NCI-H1436 (cell line): ENCODE measurements at regions not wholly inside any gene's neighbourhood (a gene's known extent, or its start where the extent isn't known, plus 50 kb on each side); places are given as distances from the start of the nearest gene placed in this dataset.
A peak's percentile ranks its signal among the peaks of the same experiment; 100 is the strongest.
"Not testable (repeated sequence)": the region's sequence is repeated elsewhere in the genome, so short reads cannot be mapped to it uniquely, and the experiment has no call there.

Source experiments
- DNase-seq: peaks from one replicate; lab custom pipeline; 2025; lab: John Stamatoyannopoulos, UW

DNA sequence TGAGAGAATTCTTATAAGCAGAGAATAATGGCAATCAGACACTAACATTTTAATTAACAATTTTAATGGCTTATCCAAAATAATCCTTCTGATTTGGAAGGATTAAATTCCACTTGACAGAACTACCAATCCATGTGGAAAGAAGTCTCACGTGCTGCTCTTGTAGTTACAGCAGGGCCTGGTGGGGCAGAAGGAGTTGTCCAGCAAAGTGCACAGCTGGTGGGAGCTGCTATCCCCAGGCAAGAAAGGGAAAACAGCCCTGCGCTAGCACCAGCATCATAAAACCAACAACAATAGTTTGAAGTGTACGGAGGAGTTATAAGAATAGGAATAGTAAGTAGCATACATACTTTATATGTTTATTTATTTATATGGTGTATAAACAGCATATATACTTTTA lies 127.4 kb upstream of the TRIM2 start:
- DNase-seq, result no peak

DNA sequence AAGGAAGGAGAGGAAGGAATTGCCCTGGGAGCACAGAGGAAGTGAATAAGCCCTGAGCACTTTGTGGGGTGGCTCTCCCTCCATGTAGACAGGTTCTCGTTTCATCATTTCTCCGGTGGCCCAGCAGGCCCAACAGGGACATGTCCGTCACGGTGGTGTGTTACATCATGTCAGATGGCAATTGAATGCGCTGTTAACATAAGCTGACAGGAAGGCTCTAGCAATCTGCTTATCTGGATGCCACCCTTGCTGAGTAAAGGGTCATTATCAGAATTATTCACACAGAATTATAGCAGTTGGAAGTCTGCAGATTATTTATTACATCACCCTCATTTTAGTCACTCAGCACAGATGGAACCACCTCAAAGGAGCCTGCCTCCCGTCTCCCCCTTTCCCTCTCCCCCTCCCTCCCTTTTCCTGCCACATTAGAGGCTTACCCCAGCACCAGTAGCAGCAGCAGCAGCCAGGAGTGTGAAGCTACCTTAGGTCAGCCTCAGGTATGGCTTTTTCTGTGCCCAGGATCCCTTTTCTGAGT lies 124.3 kb upstream of the TRIM2 start:
- DNase-seq, result no peak

DNA sequence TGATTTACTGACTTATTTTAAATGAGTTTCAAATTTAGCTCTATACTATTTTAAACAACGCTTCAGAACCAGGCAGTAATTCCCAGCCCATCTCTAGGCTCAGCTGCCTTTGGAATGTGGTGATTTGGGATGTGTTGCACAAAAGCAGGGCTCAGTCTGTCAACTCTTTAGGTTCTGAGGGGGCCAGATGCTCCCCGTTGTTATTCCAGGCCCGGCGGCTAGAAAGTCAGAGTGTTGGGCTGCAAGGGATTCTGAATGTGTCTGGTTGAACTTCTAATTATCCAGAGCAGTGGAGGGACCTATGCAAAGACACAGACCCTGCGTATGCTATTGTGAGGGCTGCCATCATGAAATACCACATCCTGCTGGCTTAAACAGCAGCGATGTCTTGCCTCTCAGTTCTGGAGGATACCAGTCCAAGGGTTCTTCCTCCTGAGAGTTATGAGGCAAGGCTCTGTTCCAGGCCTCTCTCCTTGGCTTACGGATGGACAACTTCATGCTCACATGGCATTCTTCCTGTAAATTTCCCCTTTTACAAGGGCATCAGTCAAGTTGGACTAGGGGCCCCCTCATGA lies 123.2 kb upstream of the TRIM2 start:
- DNase-seq, result no peak

DNA sequence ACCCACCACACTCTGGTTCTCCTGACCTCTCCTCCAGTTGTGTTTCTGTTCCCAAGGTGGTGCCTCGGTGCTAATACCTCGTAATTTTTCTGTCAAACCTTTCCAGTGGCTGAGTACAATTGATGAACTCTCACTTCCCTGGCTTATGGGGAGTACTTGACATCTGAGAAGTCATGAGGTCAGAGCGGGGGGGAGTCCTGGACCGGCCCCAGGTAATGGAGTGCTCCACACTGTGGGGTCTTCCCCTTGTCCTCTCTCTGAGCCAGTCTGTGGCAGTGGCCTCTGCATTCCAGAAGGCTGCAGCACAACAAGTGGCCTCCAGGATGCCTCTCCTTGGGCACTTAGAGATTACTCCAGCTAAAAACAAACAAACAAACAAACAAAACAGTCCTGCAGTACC lies 122.5 kb upstream of the TRIM2 start:
- no peak for DNase-seq

DNA sequence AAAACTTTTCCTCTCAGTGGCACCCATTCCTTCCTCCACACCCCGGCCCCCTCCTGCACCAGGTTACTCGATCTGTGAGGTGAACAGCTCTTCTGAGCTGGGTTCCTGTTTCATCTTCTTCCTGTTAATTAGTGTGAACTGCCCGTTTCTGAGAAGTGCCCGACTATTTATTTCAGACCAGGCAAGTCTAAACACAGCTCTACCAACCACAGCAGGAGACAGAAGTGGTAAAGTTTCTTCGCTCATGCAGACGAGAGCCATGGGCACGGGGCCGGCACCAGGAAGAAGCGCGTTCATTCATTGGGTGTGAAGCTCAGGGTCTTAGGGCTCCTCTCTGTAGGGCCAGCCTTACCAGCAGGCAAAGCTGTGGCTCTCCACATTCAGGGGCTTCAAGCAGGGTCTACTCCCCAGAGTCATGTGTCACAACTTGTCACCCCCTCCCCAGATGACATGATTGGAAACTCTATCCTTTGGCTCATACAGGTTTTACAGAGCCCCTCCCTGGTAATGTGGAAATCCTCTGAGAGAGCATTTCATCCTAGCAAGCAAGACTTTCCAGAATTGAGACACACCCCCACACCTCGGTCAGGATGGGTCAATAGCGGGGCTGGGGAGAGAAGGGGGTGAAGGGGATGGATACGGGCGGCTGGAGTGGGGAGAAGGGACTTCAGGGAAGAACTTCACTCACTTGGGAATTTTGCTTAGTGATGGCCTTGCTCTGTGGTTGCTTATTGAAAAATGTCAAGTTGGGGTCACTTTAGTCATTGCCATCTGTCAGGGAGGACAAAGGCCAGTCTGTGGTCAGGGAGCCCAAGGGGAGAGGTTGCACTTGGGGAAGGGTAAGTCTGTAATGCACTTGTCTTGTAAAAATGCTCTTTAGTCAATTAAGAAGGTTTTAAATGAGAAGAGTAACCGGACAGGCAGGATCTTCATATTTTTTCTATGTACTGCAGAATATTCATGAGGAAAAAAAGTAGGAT lies 121.6 kb upstream of the TRIM2 start:
- no peak for DNase-seq

DNA sequence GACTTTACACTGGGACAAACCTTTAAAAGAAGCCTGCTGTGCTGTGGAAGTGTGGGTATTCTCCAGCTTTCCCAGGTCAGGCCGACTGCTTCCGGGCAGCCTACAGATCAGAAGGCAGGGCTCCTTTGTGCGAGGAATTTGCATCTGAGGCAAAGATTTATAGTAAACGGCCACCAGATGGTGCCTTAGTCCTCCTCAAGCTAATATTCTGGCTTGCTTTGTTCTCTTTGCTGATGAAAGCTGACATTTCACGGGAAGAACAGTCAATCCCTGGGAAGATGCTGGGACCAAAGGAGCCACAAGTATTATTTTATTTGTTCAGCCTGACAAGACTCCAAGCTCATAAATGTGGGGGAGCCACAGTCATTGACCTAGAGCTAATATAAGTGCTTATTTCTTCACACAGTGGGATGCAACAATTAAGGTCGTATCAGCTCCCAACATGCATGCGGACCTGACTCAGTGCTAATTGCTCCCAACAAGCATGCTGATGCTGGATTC lies 120.7 kb upstream of the TRIM2 start:
- DNase-seq, result peak; percentile 75

DNA sequence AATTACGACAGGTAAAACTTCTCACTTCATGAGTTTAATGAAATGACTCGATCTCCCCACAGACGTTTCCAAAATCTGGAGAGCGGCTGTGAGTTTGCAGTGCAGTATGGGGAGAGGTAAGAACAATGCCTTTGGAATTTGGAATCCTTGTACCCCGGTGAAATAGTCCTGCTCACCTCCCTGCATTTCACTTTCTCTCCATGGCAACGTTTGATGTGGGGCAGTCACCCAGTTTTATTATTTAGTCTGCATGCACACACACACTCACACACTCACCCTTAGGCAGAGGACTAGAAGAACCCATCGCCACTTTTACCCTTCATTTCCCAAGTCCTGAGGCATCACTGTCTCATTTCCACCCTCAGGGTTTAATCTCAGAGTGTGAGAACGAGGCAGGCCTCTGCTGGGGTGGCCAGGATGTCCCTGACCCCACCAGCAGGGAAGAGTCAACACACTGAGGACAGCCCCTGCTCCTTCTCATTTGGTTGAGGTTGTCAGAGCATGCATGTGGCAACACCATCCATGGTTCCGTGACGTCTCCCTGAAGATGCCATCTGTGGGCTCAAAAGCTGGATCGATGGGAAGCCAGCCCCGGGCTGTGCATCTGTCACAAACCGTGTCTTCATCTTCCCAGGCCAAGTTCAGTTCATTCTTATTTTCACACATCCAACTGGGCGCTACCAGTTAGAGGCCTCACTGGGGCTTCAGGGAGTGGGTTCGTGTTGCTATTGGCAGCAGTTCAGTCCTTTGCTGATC lies 119.8 kb upstream of the TRIM2 start:
- DNase-seq, result no peak

DNA sequence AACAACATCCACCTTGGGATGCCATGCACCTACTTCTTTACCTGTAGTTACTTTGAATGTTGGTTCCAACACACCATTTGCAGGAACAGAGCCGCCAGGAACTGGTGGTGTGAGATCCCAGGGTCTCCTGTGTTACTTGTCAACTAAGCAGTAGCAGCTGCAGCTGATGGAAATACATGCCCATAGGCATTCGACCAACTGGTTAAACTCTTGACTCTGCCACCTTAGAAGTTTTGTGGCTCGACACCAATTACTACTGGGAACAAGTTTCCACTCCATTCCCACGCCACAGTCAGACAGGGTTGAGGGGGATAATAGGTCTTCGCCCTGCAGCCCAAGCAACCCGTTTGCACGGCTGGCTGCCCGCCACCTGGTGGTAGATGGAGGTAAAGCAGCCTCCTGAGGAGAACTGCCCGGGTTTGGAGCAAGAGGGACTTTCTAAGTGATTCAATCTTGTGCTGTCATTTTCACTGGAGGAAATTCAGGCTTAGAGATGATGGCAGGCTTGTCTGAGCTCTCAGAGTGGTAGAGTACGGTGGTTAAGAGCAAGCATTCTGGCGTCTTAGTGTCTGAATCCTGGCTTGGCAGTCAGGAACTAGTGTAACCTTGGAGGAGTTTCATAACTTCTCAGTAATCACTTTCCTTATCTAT lies 119.1 kb upstream of the TRIM2 start:
- peak; percentile 41 for DNase-seq

DNA sequence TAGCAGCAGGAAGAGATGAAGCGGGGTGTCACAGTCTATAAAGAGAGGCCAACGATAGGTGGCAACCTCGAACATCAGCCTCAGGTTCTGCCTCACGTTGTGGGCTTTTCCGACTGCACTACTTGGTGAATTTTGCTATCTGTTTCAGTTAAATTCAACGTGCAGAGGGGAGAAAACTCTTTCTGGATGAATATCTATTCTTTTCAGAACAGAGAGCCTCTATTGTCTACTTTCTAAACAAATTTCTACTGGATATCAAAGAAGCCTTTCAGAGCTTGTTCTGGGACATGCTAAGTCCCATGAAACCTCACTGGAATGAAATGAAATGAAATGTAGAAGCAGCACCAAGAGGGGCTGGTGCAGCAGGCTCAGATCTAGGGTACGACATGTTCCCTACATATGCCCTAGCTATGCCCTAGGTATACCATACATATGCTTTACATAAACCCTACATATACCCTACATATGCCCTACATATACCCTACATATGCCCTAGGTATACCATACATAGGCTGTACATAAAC lies 116.5 kb upstream of the TRIM2 start:
- no peak for DNase-seq

DNA sequence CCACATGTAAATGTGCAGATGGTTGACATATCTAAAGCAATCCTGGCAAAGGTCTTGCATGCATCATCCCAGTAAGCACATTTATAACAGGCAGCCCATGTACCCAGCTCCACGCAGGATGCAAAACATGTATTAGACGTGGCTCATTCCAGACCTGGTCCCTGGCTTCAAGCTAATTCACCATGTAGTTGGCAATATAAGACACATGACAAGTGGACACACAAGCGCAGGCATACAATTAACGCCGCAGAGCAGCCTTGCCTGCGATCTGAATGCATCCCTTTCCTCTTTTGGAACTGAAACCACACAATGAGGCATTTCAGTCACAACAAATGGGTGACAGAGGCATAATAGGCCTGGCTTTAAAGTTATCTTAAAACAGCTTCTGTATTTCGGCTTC lies 114.5 kb upstream of the TRIM2 start:
- DNase-seq, result no peak

DNA sequence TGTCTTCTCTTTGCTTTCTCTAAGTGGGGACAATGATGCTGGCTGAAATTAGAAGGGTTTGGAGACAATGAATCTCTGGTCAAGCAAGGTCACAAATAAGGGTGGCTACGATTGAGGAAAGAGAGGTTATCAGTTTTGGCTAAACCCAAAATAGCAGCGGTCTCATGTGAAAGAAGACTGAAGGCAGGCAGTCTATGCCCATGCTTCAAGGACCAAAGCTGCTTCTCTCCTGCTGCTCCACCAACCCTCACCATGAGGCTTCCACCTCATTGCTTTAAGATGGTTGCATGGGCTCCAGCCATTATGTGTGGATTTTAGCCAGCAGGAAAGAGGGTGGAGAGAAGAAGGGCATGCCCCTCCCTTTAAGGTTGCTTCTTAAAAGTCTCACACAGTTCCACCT lies 114.1 kb upstream of the TRIM2 start:
- DNase-seq, result no peak

DNA sequence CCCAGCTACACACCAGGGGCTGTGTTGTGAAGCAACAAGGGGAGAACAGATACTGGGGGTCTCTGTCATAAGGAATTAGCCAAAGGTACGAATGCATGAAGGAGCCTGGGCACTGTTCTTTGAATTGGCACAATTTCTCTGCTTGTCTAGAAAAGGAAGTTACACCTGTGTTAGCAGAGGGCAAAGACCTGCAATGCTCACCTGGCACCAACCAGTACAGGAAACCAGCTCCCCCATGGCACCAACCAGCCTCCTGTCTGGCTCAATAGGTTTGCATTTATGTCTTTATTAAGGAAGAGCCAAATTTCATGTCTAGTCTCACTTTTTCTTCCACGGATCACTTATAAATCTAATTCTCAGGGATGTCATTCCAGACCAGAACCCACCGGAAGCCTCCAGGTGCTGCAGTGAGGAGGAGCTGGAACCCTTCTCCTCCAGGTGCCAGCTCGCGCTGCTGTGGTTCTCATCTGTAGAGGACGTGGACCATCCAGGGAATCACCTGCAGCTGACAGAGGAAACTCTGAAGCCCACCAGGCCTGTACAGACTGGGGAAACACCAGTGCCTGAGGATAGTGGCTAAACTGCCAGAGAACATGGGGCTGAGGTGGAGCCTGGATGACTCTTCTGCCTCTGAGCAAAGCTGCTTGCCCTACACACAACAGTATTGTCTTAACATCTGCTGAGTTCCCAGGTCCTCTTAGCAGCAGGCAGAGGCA lies 113.4 kb upstream of the TRIM2 start:
- no peak for DNase-seq

DNA sequence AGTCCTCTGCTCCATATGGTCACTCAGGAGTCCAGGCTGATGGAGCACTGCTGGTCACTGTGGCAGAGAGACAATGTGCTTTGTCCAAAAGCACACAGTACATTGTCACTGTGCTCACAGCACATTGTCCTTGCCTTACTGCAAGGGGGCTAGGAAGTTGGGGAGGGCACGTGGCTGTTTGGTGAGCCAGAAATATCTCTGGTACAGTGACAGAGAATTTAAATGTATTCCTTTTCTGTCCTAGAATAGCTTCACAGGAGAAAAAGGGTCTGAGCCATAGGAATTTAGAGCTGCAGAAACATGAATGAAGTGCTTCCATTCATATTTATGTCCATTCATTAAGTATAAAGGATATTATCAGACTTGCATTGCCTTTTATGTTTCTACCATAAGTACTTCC lies 110.8 kb upstream of the TRIM2 start:
- DNase-seq, result no peak

DNA sequence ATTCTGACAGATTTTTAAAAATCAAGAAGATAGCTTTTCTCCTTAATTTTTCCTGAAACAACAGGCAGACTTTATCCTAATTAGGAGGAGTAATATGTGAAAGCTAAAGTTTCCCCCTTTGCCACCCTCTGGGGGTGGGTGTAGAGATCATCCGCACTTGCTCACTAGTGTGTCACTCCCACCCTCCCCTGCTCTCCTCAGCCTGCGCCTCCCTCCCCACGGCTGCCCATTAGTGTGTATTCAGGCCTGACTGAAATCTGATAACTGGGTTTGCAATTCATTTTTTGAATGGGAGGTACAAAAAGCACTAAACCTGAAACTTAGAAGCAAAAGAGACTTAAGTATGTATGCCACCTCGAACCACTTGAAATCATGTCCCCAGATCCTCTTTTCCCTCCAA lies 110.4 kb upstream of the TRIM2 start:
- DNase-seq, result no peak

DNA sequence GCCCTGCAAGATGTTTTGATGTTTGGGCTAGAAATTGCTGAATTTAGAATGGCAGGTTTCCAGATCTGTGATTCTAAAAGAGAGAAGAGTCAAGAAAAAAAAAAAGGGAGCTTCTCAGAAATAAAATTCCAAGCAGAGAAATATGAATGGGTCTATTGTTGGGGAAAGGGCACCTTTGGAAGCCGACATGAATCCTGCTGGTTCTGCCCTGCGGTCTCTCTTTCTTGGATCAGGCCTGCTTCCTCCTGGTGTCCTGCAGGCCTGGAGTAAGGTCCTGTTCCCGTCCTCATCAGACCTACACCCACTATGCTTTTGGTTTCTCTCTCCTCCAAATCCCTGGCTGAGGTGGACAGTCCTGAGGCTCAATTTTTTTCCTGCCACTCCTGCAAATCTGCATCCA lies 109.8 kb upstream of the TRIM2 start:
- DNase-seq, result no peak

DNA sequence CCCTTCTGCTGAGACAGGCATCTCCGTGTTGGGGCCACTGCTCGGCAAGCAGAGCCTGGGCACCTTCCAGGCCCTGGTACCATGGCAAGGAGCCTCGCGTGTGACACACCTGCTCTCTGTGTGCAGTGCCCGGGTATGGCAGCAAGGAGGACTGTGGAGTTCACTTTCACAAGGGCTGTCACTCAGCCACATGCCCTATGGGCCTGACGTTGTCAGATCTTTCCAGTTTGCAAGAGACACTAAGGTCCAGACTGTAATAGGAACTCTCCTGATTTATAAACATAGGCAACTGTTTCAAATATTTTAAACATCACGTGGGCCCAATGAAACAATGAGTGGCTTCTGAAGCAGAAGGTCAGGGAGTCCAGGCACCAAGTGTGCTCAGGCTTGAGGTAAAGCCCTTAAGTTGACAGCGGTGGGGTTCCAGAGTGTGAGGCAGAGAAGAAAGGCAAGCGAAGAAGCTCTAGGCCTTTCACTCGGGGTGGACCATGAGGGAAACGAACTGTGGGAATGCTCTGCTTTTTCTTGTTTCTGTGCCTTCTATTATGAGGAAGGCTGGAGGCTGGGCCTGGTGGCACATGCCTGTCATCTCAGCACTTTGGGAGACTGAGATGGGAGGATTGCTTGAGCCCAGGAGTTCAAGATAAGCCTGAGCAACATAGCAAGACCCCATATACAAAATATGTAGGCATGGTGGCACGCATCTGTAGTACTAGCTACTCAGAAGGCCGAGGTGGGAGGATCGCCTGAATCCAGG lies 108.6 kb upstream of the TRIM2 start:
- DNase-seq, result no peak

DNA sequence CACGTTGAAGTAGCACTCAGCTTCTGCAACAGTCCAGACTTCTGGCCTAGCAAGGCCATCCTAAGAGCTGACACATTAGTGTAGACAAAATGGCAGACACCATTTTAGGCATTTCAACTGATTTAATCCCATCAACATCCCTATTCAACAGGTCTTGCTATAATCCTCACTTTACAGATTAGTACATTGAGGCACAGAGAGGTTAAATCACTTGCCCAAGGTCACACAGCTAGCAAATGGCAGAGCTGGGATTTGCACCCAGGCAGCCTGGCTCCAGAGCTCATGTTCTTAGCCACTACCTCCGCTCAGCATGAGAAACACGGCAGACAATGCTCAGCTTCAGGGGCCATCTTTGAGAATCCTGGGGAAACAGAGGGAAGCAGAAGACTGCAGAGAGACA lies 107.9 kb upstream of the TRIM2 start:
- no peak for DNase-seq

DNA sequence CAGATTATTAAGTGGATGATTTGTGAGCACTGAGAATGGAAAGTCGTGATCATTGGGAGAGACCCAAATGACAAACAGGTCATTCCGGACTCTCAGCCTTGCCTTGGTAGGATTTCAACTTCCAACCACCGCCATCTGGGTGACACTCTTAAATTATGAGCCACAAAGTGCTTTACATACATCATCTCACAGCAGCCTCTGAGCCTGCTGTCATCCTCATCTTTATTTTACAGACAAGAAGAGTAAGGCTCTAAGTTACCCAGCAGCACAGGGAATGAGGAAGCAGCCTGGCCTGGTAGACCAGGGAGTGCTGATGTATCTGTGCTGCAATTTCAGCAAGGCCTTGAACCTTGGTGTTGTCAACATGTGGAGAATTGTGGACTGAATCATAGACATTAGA lies 105.8 kb upstream of the TRIM2 start:
- DNase-seq, result no peak

DNA sequence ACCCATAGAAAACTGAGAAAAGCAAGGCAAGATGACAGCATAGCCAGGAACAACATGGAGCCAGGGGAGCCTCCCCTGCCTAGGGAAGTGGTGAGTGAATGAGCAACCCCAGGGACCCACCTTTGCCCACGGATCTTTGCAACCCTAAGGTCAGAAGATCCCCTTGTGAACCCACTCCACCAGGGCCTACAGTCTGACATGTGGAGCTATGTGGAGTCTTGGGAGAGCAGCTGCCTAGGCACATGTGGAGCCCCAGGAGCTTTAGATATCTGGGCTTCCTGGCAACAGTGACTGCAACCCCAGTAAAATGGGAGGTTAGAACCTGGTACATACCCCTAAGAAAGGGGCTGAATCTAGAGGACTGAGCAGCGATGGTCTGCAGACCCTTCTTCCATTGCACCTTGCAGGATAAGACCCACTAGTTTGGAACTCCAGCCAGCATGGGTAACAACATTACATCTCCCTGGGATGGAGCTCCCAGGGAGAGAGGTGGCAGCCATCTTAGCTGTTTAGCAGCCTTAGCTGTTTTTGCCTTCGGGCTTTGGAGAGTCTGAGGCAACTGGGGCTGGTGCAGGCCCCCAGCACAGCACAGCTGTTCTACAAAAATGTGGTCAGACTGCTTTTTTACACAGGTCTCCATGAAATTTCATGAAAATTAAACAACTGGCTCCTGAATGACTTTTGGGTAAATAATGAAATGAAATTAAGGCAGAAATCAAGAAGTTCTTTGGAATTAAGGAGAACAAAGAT lies 104.7 kb upstream of the TRIM2 start:
- DNase-seq, result no peak

DNA sequence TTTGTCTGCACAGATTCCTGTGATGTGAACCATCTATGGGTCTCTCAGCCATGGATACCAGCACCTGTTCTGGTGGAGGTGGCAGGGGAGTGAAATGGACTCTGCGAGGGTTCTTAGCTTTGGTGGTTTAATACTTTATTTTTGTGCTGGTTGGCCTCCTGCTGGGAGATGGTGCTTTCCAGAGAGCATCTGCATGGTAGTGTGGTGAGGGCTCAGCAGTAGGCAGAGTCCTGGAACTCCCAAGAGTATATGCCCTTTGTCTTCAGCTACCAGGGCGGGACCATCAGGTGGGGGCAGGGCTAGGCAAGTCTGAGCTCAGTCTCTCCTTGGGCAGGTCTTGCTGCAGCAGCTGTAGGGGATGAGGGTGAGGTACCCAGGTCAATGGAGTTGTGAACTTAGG lies 97.5 kb upstream of the TRIM2 start:
- DNase-seq, result not testable (repeated sequence)
